ENCODE measurements at regions not wholly inside any gene's neighbourhood (a gene's known extent, or its start where the extent isn't known, plus 50 kb on each side); places are given as distances from the start of the nearest gene placed in this dataset.

GRCh38 chr3:83849106-83849730 lies 1109.6 kb upstream of the CADM2 start:
- TF ChIP-seq CTCF (IDR thresholded peaks at IDR 0.05; ENCODE audit: low read depth, low read length, missing control alignments), result no peak

GRCh38 chr3:83863380-83863779 lies 1095.4 kb upstream of the CADM2 start:
- DNase-seq (ENCODE audit: low read depth), result no peak
- no peak for TF ChIP-seq CTCF (IDR thresholded peaks at IDR 0.05; ENCODE audit: low read depth, low read length, missing control alignments)
- H3K4me3 ChIP-seq (ENCODE audit: low read depth, low read length), result no peak overlapping the region

More at GRCh38 chr3:83849106-83849730, 1109.6 kb upstream of the CADM2 start:
- no peak overlapping the region for H3K4me3 ChIP-seq (ENCODE audit: low read depth, low read length)
- no peak for DNase-seq (ENCODE audit: low read depth)

- no peak for TF ChIP-seq CTCF (IDR thresholded peaks at IDR 0.05; ENCODE audit: low read depth, low read length, missing control alignments)
- H3K4me3 ChIP-seq (ENCODE audit: low read depth, low read length), result no peak overlapping the region
- no peak for DNase-seq (ENCODE audit: low read depth)
These were observed 1089.8 kb upstream of the CADM2 start for GRCh38 chr3:83868909-83869567.

- no peak overlapping the region for H3K4me3 ChIP-seq (ENCODE audit: low read depth, low read length)
- DNase-seq (ENCODE audit: low read depth), result no peak
- TF ChIP-seq CTCF (IDR thresholded peaks at IDR 0.05; ENCODE audit: low read depth, low read length, missing control alignments), result no peak
These were observed 1085.2 kb upstream of the CADM2 start for GRCh38 chr3:83873550-83873949.

GRCh38 chr3:83877910-83878309 lies 1080.9 kb upstream of the CADM2 start:
- DNase-seq (ENCODE audit: low read depth), result no peak
- no peak for TF ChIP-seq CTCF (IDR thresholded peaks at IDR 0.05; ENCODE audit: low read depth, low read length, missing control alignments)
- H3K4me3 ChIP-seq (ENCODE audit: low read depth, low read length), result no peak overlapping the region

- H3K4me3 ChIP-seq (ENCODE audit: low read depth, low read length), result no peak overlapping the region
- no peak for DNase-seq (ENCODE audit: low read depth)
- no peak for TF ChIP-seq CTCF (IDR thresholded peaks at IDR 0.05; ENCODE audit: low read depth, low read length, missing control alignments)
These were observed 1076.1 kb upstream of the CADM2 start for GRCh38 chr3:83882701-83883100.

Data from GM12864 (cell line).